Heart left ventricle (tissue), 16 donors: ENCODE measurements at regions not wholly inside any gene's neighbourhood (a gene's known extent, or its start where the extent isn't known, plus 50 kb on each side); places are given as distances from the start of the nearest gene placed in this dataset.

Source experiments
- ATAC-seq, 4 donors: fragments of 200-7000 bp; cut with Tn5 transposase; one replicate each; pipeline ENCODE4 v1.9.1; 2020 to 2022; ENCODE audit warnings: moderate library complexity in 4 of 4, mild to moderate bottlenecking in 3 of 4, moderate number of reproducible peaks in 1 of 4
- DNase-seq, 5 donors: peaks; one replicate each; pipeline ENCODE4 v3.0.0-alpha.2; 2020
- H3K27ac ChIP-seq, 12 donors: fragments of 200-600 bp; sonication (generic) in 4 of 12; one replicate each; pipeline versions ENCODE4 v1.5.0 to v1.8.0; 2016 to 2022; ENCODE audit warnings: mild to moderate bottlenecking in 2 of 12
- H3K27me3 ChIP-seq, 9 donors: fragments of 200-600 bp; sonication (generic) in 2 of 9; one replicate each; pipeline versions ENCODE4 v1.5.1 to v1.8.0; 2016 to 2022; ENCODE audit warnings: mild to moderate bottlenecking in 3 of 9
- H3K36me3 ChIP-seq, 9 donors: fragments of 200-600 bp; sonication (generic) in 2 of 9; one replicate each; pipeline versions ENCODE4 v1.5.0 to v1.8.0; 2018 to 2022; ENCODE audit warnings: mild to moderate bottlenecking in 2 of 9
- H3K4me1 ChIP-seq, 12 donors: fragments of 200-600 bp; sonication (generic) in 4 of 12; one replicate each; pipeline versions ENCODE4 v1.5.0 to v1.8.0; 2016 to 2022; ENCODE audit warnings: mild to moderate bottlenecking in 3 of 12
- H3K4me3 ChIP-seq, 12 donors: fragments of 200-600 bp; sonication (generic) in 4 of 12; one replicate each; pipeline versions ENCODE4 v1.5.0 to v1.8.0; 2017 to 2022; ENCODE audit warnings: mild to moderate bottlenecking in 9 of 12, moderate library complexity in 4 of 12
- H3K9me3 ChIP-seq, 12 donors: fragments of 200-600 bp; sonication (generic) in 4 of 12; one replicate each; pipeline versions ENCODE4 v1.5.0 to v1.8.0; 2016 to 2022; ENCODE audit warnings: mild to moderate bottlenecking in 1 of 12
- POLR2A ChIP-seq, 2 donors: fragments of 450-650 bp; IDR thresholded peaks; one replicate each; pipeline ENCODE4 v1.6.1; 2017; ENCODE audit warnings: antibody characterized with exemption in 2 of 2, mild to moderate bottlenecking in 2 of 2, moderate library complexity in 2 of 2
- whole genome bisulfite sequencing, 4 donors: extraction: QIAGEN DNeasy Blood & Tissue Kit in 2 of 4; methylation state at CpG; one replicate each; pipeline versions ENCODE4 v1.1.5 to v1.1.7; 2013 to 2018; 5-methylcytosine and 5-hydroxymethylcytosine counted together
- intact Hi-C, 10 donors: fragments of 100-400 bp; cut with DNase I; formaldehyde crosslinking; loops; one replicate each; pipeline versions ENCODE4 v1.11.1 to v1.14.2; 2022
- TF ChIP-seq, protein P1 (sequence below), 12 donors: fragments of 200-600 bp; sonication (generic) in 4 of 12; IDR thresholded peaks; one replicate each; pipeline versions ENCODE4 v1.5.0 to v1.8.0; 2018 to 2022; ENCODE audit warnings: antibody characterized with exemption in 12 of 12, mild to moderate bottlenecking in 5 of 12
- donor health status: ischemic (EF 13 %, LVEDD 7.1; RV severe dilation, severe dysfunction).
- donor health status: healthy with polysubstance abuse.
- donor health status: DM: no; HTN: yes; CAD: no.
- donor health status: DM: no; HTN: no; CAD: no.
- donor health status: ischemic (EF 25% LVEDD 6.9; RV normal size, moderate dysfunction).
- donor health status: ischemic (EF 25% LVEDD 5.7; RV mildly dilated, moderate dysfunction).
- donor health status: healthy.
- donor health status: DM: yes; HTN: yes; CAD: no.
- donor health status: ischemic (EF 35%, LVEDD 5.7; RV mildly dilated, moderate dysfunction).
- donor health status: nonischemic (EF 11% LVEDD 7.7; RV severe dilation, severe dysfunction).
- donor health status: DM: yes; HTN: yes; CAD: no.
- donor health status: PGD.
- donor health status: ischemic (EF 29% LVEDD 5.4; RV normal size, mild dysfunction).
- donor health status: nonischemic (EF 23%, LVEDD 6.1; RV moderate dilation, normal function).

DNA sequence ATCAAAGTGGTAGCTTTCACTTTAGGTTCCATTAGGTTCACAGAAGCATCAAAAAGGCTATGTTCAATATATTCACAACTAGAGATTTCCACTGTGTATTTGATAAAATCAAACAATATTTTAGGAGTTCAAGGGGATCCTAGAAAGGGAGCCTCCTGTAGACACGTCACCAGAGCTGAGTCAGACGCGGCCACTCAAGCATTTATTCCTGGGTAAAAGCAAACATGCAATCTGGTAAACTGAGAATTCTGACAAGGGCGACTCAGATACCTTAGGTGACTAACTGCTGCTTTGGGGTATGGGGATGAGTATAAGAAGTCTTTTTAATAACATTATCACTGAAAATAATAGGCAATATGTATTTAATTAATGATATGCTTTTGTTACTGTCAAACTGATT lies 118.7 kb upstream of the HMGN3 start:
- 89 to 92% (median 90%) methylated on average over 4 of the region's 4 CpGs for WGBS, 4 donors
- peaks cover 0 to 11% (median 5%) of the 10 kb centered on the region in 12 donors for H3K9me3 ChIP-seq
- H3K4me1 ChIP-seq = no peaks in the 10 kb centered on the region
- H3K27ac ChIP-seq = no peak overlapping the region
- intact Hi-C loops = no loop called here
- ATAC-seq = no peak
- DNase-seq = no peak
- TF ChIP-seq, protein P1, sequence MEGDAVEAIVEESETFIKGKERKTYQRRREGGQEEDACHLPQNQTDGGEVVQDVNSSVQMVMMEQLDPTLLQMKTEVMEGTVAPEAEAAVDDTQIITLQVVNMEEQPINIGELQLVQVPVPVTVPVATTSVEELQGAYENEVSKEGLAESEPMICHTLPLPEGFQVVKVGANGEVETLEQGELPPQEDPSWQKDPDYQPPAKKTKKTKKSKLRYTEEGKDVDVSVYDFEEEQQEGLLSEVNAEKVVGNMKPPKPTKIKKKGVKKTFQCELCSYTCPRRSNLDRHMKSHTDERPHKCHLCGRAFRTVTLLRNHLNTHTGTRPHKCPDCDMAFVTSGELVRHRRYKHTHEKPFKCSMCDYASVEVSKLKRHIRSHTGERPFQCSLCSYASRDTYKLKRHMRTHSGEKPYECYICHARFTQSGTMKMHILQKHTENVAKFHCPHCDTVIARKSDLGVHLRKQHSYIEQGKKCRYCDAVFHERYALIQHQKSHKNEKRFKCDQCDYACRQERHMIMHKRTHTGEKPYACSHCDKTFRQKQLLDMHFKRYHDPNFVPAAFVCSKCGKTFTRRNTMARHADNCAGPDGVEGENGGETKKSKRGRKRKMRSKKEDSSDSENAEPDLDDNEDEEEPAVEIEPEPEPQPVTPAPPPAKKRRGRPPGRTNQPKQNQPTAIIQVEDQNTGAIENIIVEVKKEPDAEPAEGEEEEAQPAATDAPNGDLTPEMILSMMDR (IDR thresholded peaks at IDR 0.05) = no peak
- no peak for TF ChIP-seq POLR2A (IDR thresholded peaks at IDR 0.05)
- H3K36me3 ChIP-seq = no peaks in the 10 kb centered on the region
- H3K27me3 ChIP-seq = no peaks in the 10 kb centered on the region
- no peak overlapping the region for H3K4me3 ChIP-seq

DNA sequence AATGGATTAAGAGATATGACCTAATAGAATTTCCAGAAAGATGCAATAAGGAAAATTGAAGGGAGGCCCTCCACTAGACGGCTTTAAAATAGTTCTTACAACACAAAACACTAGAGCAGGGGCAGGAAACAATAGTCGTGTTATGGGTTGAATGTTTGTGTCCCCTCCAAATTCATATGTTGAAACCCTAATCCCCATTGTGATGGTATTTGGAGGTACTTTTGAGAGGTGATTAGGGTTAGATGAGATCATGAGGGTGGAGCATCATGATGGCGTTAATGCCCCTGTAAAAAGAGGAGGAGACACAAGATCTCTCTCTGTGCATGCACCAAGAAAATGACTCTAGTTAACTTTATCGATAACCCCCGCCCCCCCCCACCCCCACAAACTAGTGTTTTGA lies 104.0 kb upstream of the HMGN3 start:
- H3K27me3 ChIP-seq = no peaks in the 10 kb centered on the region
- intact Hi-C loops = no loop called here
- ATAC-seq (no peak), DNase-seq (no peak)
- H3K27ac ChIP-seq = no peak overlapping the region
- no peaks in the 10 kb centered on the region for H3K36me3 ChIP-seq
- TF ChIP-seq, protein P1 (IDR thresholded peaks at IDR 0.05) = no peak
- no peak for TF ChIP-seq POLR2A (IDR thresholded peaks at IDR 0.05)
- no peaks in the 10 kb centered on the region for H3K4me1 ChIP-seq
- 58 to 77% (median 59%) methylated on average over 4 to 5 of the region's 5 CpGs for WGBS, 4 donors
- no peaks in the 10 kb centered on the region for H3K9me3 ChIP-seq
- no peak overlapping the region for H3K4me3 ChIP-seq

DNA sequence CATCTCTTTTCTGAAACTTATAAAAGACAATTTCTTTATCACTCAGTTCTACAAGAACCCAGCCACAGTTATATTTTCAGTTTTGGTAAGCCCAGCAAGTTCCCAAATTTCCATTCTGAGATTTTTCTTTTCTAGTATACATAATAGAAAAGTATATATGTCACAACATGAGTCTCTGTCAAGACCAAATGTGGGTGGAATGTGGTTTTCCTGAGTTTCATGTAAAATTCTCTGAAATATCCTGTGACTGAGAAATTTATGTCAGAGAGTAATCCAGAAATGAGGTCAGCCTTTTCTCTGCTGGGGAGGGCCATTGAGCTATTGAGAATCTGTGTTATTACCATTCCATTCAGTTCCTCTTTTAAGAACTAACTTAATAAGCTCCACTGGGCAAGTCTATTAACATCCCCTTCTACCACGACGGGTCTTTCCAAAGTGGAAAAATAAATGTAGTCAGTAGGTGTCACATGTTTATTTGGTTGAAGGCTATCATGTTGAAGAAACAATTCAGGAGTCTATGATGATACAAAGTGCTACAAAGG lies 100.7 kb upstream of the HMGN3 start:
- Histone ChIP-seq H3K4me1 (no peaks in the 10 kb centered on the region), H3K27me3 (no peaks in the 10 kb centered on the region), H3K4me3 (no peak overlapping the region), H3K36me3 (no peaks in the 10 kb centered on the region), H3K9me3 (no peaks in the 10 kb centered on the region), H3K27ac (no peak overlapping the region)
- no peak for ATAC-seq
- WGBS, 4 donors = 68 to 82% (median 78%) methylated on average over 2 of the region's 2 CpGs
- no peak for TF ChIP-seq POLR2A (IDR thresholded peaks at IDR 0.05)
- TF ChIP-seq, protein P1 (IDR thresholded peaks at IDR 0.05) = no peak
- no peak for DNase-seq
- intact Hi-C loops = no loop called here

DNA sequence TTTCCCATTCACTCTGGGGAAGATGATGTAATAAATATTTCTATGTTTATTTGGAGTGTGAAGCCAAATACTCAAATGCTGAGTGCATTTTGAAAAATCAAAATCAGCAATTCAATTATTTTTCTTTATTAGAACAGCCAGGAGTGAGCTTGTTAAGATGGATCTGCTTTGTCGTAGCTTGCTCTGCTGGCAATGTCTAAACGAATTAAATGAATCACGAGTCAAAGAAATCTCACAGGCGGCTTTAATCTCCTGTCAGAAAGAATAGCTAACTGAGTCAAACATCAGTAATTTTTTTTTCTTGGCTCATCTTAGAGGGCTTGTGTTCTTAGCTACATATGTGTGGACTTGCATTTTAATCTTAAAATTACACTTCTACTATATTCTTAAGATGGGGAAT lies 100.2 kb upstream of the HMGN3 start:
- H3K36me3 ChIP-seq = no peaks in the 10 kb centered on the region
- ATAC-seq (no peak), DNase-seq (no peak)
- H3K27ac ChIP-seq = no peak overlapping the region
- no peak for TF ChIP-seq POLR2A (IDR thresholded peaks at IDR 0.05)
- TF ChIP-seq, protein P1 (IDR thresholded peaks at IDR 0.05) = no peak
- H3K9me3 ChIP-seq = no peaks in the 10 kb centered on the region
- H3K27me3 ChIP-seq = no peaks in the 10 kb centered on the region
- intact Hi-C loops = no loop called here
- no peak overlapping the region for H3K4me3 ChIP-seq
- 72 to 79% (median 77%) methylated on average over 4 of the region's 4 CpGs for WGBS, 4 donors
- no peaks in the 10 kb centered on the region for H3K4me1 ChIP-seq
